ENCODE measurements at regions not wholly inside any gene's neighbourhood (a gene's known extent, or its start where the extent isn't known, plus 50 kb on each side); places are given as distances from the start of the nearest gene placed in this dataset.

- no peak for TF ChIP-seq CTCF (IDR thresholded peaks at IDR 0.05)
- Histone ChIP-seq H3K36me3 (no peaks in the 10 kb centered on the region), H3K4me1 (no peaks in the 10 kb centered on the region), H3K9me3 (no peaks in the 10 kb centered on the region), H3K27ac (no peak overlapping the region), H3K4me3 (no peak overlapping the region), H3K9ac (ENCODE audit: low read depth in 2 of 2, low read length in 2 of 2) (no peak overlapping the region), H3K27me3 (no peaks in the 10 kb centered on the region)
- intact Hi-C loops (cut with DNase I): no loop called here
- DNase-seq: no peak
Observed at GRCh38 chr1:198809247-198809646, 170.4 kb downstream of the PTPRC start.

- no peak for TF ChIP-seq CTCF (IDR thresholded peaks at IDR 0.05)
- no peaks in the 10 kb centered on the region for H3K9me3 ChIP-seq
- no peak overlapping the region for H3K9ac ChIP-seq (ENCODE audit: low read depth in 2 of 2, low read length in 2 of 2)
- no peak overlapping the region for H3K27ac ChIP-seq
- H3K27me3 ChIP-seq: no peaks in the 10 kb centered on the region
- intact Hi-C loops (cut with DNase I): no loop called here
- H3K4me1 ChIP-seq: no peaks in the 10 kb centered on the region
- DNase-seq: no peak
- H3K36me3 ChIP-seq: no peaks in the 10 kb centered on the region
- no peak overlapping the region for H3K4me3 ChIP-seq
Observed at GRCh38 chr1:198811449-198811848, 172.6 kb downstream of the PTPRC start.

- TF ChIP-seq CTCF (IDR thresholded peaks at IDR 0.05): no peak
- DNase-seq: no peak
- H3K9me3 ChIP-seq: no peaks in the 10 kb centered on the region
- H3K27ac ChIP-seq: no peak overlapping the region
- no peaks in the 10 kb centered on the region for H3K27me3 ChIP-seq
- no peak overlapping the region for H3K9ac ChIP-seq (ENCODE audit: low read depth in 2 of 2, low read length in 2 of 2)
- H3K4me3 ChIP-seq: no peak overlapping the region
- intact Hi-C loops (cut with DNase I): no loop called here
- no peaks in the 10 kb centered on the region for H3K4me1 ChIP-seq
- H3K36me3 ChIP-seq: no peaks in the 10 kb centered on the region
Observed at GRCh38 chr1:198823626-198824025, 184.8 kb downstream of the PTPRC start.

- TF ChIP-seq CTCF (IDR thresholded peaks at IDR 0.05): no peak
- H3K27me3 ChIP-seq: no peaks in the 10 kb centered on the region
- H3K4me3 ChIP-seq: no peak overlapping the region
- no peaks in the 10 kb centered on the region for H3K9me3 ChIP-seq
- H3K27ac ChIP-seq: no peak overlapping the region
- intact Hi-C loops (cut with DNase I): no loop called here
- DNase-seq: no peak
- no peaks in the 10 kb centered on the region for H3K36me3 ChIP-seq
- no peak overlapping the region for H3K9ac ChIP-seq (ENCODE audit: low read depth in 2 of 2, low read length in 2 of 2)
- no peaks in the 10 kb centered on the region for H3K4me1 ChIP-seq
Observed at GRCh38 chr1:198825254-198825653, 186.4 kb downstream of the PTPRC start.

GRCh38 chr1:198829356-198829755, 190.5 kb downstream of the PTPRC start:
- intact Hi-C loops (cut with DNase I): no loop called here
- Histone ChIP-seq H3K4me1 (no peaks in the 10 kb centered on the region), H3K36me3 (no peaks in the 10 kb centered on the region), H3K27me3 (no peaks in the 10 kb centered on the region), H3K4me3 (no peak overlapping the region), H3K9me3 (no peaks in the 10 kb centered on the region), H3K9ac (ENCODE audit: low read depth in 2 of 2, low read length in 2 of 2) (no peak overlapping the region), H3K27ac (no peak overlapping the region)
- TF ChIP-seq CTCF (IDR thresholded peaks at IDR 0.05): no peak
- DNase-seq: no peak

GRCh38 chr1:198829944-198830343, 191.1 kb downstream of the PTPRC start:
- DNase-seq: no peak
- no peak overlapping the region for H3K27ac ChIP-seq
- TF ChIP-seq CTCF (IDR thresholded peaks at IDR 0.05): no peak
- no peaks in the 10 kb centered on the region for H3K4me1 ChIP-seq
- no peaks in the 10 kb centered on the region for H3K9me3 ChIP-seq
- intact Hi-C loops (cut with DNase I): no loop called here
- no peaks in the 10 kb centered on the region for H3K36me3 ChIP-seq
- no peaks in the 10 kb centered on the region for H3K27me3 ChIP-seq
- no peak overlapping the region for H3K4me3 ChIP-seq
- no peak overlapping the region for H3K9ac ChIP-seq (ENCODE audit: low read depth in 2 of 2, low read length in 2 of 2)

Measured in colonic mucosa (tissue), 4 donors.